ENCODE measurements at regions not wholly inside any gene's neighbourhood (a gene's known extent, or its start where the extent isn't known, plus 50 kb on each side); places are given as distances from the start of the nearest gene placed in this dataset.

DNA sequence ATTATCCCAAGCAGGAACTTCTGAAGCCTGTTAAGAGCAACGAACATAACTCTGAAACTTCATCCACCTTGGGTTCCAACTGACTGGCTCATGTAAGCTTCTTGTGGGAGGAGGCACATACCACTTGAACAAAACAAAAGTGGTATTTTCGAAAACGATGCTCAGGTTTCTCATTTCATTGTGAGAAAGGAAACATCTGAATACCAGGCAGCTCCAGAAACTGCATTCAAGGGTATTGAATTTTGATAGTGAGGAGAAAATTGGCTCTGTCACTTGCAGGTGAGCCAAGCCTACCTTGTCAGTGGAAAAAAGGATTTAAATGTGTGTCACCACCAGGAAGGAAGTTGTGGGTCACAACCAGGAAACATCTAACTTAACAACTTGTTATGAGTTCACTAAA is 218.1 kb upstream of the SATB1 start:
- Mint-ChIP-seq H3K36me3 (ENCODE audit: insufficient read depth, unreplicated experiment) (no peaks in the 10 kb centered on the region), H3K4me1 (ENCODE audit: low read depth, unreplicated experiment) (no peaks in the 10 kb centered on the region), H3K4me3 (ENCODE audit: unreplicated experiment) (no peak overlapping the region), H3K9me3 (ENCODE audit: unreplicated experiment) (peaks cover 12% of the 10 kb centered on the region), H3K27me3 (ENCODE audit: insufficient read depth, unreplicated experiment) (no peaks in the 10 kb centered on the region), H3K27ac (ENCODE audit: unreplicated experiment) (no peak overlapping the region)
- DNase-seq: no peak
- H3K4me3 ChIP-seq (ENCODE audit: low read depth, low read length): no peak overlapping the region
- H3K4me1 ChIP-seq: no peaks in the 10 kb centered on the region
- H3K9me3 ChIP-seq: no peaks in the 10 kb centered on the region
- TF ChIP-seq, protein P1, sequence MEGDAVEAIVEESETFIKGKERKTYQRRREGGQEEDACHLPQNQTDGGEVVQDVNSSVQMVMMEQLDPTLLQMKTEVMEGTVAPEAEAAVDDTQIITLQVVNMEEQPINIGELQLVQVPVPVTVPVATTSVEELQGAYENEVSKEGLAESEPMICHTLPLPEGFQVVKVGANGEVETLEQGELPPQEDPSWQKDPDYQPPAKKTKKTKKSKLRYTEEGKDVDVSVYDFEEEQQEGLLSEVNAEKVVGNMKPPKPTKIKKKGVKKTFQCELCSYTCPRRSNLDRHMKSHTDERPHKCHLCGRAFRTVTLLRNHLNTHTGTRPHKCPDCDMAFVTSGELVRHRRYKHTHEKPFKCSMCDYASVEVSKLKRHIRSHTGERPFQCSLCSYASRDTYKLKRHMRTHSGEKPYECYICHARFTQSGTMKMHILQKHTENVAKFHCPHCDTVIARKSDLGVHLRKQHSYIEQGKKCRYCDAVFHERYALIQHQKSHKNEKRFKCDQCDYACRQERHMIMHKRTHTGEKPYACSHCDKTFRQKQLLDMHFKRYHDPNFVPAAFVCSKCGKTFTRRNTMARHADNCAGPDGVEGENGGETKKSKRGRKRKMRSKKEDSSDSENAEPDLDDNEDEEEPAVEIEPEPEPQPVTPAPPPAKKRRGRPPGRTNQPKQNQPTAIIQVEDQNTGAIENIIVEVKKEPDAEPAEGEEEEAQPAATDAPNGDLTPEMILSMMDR (IDR thresholded peaks at IDR 0.05; ENCODE audit: insufficient read depth in 1 of 2, low read depth in 1 of 2, low read length in 1 of 2, severe bottlenecking in 1 of 2, unreplicated experiment in 1 of 2): no peak
- intact Hi-C loops (cut with micrococcal nuclease; ENCODE audit: unreplicated experiment): no loop called here
- no peaks in the 10 kb centered on the region for H3K36me3 ChIP-seq (ENCODE audit: control insufficient read depth, insufficient read depth, low read length)
- ChIA-PET CTCF (no interaction called here), POLR2A (no interaction called here)
- no TSS peak for BruUV-seq (replicated peaks)
- no peaks in the 10 kb centered on the region for H3K27me3 ChIP-seq (replicated peaks; ENCODE audit: control insufficient read depth, insufficient read depth, low read length)

GRCh38 chr3:18641916-18642315 is 216.8 kb upstream of the SATB1 start:
- intact Hi-C loops (cut with micrococcal nuclease; ENCODE audit: unreplicated experiment): no loop called here
- no peak for DNase-seq
- H3K4me1 Mint-ChIP-seq (ENCODE audit: low read depth, unreplicated experiment): no peaks in the 10 kb centered on the region
- ChIA-PET CTCF (no interaction called here), POLR2A (no interaction called here)
- H3K4me1 ChIP-seq: no peaks in the 10 kb centered on the region
- no peak overlapping the region for H3K4me3 ChIP-seq (ENCODE audit: low read depth, low read length)
- no peak overlapping the region for H3K27ac Mint-ChIP-seq (ENCODE audit: unreplicated experiment)
- H3K9me3 ChIP-seq: no peaks in the 10 kb centered on the region; the same call in 1 of the 2 replicates
- H3K4me3 Mint-ChIP-seq (ENCODE audit: unreplicated experiment): no peak overlapping the region
- TF ChIP-seq, protein P1 (IDR thresholded peaks at IDR 0.05; ENCODE audit: insufficient read depth in 1 of 2, low read depth in 1 of 2, low read length in 1 of 2, severe bottlenecking in 1 of 2, unreplicated experiment in 1 of 2): no peak
- H3K9me3 Mint-ChIP-seq (ENCODE audit: unreplicated experiment): peaks cover 21% of the 10 kb centered on the region
- H3K27me3 Mint-ChIP-seq (ENCODE audit: insufficient read depth, unreplicated experiment): no peaks in the 10 kb centered on the region
- H3K36me3 ChIP-seq (ENCODE audit: control insufficient read depth, insufficient read depth, low read length): no peaks in the 10 kb centered on the region
- no peaks in the 10 kb centered on the region for H3K27me3 ChIP-seq (replicated peaks; ENCODE audit: control insufficient read depth, insufficient read depth, low read length)
- H3K36me3 Mint-ChIP-seq (ENCODE audit: insufficient read depth, unreplicated experiment): no peaks in the 10 kb centered on the region
- BruUV-seq (replicated peaks): no TSS peak

- no TSS peak for BruUV-seq (replicated peaks)
- H3K27ac Mint-ChIP-seq (ENCODE audit: unreplicated experiment): no peak overlapping the region
- no peak overlapping the region for H3K4me3 Mint-ChIP-seq (ENCODE audit: unreplicated experiment)
- Histone ChIP-seq H3K9me3 (no peaks in the 10 kb centered on the region; the same call in 1 of the 2 replicates), H3K27me3 (replicated peaks; ENCODE audit: control insufficient read depth, insufficient read depth, low read length) (no peaks in the 10 kb centered on the region), H3K36me3 (ENCODE audit: control insufficient read depth, insufficient read depth, low read length) (no peaks in the 10 kb centered on the region), H3K4me3 (ENCODE audit: low read depth, low read length) (no peak overlapping the region), H3K4me1 (0 out of 2 replicates have a peak, but pooled peaks cover 10% of the 10 kb centered on the region)
- TF ChIP-seq, protein P1 (IDR thresholded peaks at IDR 0.05; ENCODE audit: insufficient read depth in 1 of 2, low read depth in 1 of 2, low read length in 1 of 2, severe bottlenecking in 1 of 2, unreplicated experiment in 1 of 2): no peak
- intact Hi-C loops (cut with micrococcal nuclease; ENCODE audit: unreplicated experiment): loop anchor here (5.0 kb wide), 1 partner anchor 122 kb away; no protein-coding TSS in a partner anchor
- no peaks in the 10 kb centered on the region for H3K27me3 Mint-ChIP-seq (ENCODE audit: insufficient read depth, unreplicated experiment)
- H3K36me3 Mint-ChIP-seq (ENCODE audit: insufficient read depth, unreplicated experiment): no peaks in the 10 kb centered on the region
- ChIA-PET CTCF (no interaction called here), POLR2A (interaction anchor here (0.6 kb wide), 1 partner anchor 81 kb away, joined by 3 read pairs; no protein-coding TSS in a partner anchor)
- H3K4me1 Mint-ChIP-seq (ENCODE audit: low read depth, unreplicated experiment): peaks cover 6% of the 10 kb centered on the region
- peak in 1 of 2 experiments; percentile 10 for DNase-seq
- peaks cover 21% of the 10 kb centered on the region for H3K9me3 Mint-ChIP-seq (ENCODE audit: unreplicated experiment)
Measured at GRCh38 chr3:18635215-18635614, 210.1 kb upstream of the SATB1 start.

Data from Caco-2 (cell line).